Ovary (tissue), 7 donors: ENCODE measurements at regions not wholly inside any gene's neighbourhood (a gene's known extent, or its start where the extent isn't known, plus 50 kb on each side); places are given as distances from the start of the nearest gene placed in this dataset.

Experiments used
- DNase-seq, 5 donors: peaks; one replicate each; pipeline ENCODE4 v3.0.0-alpha.2; 2019 to 2020
- H3K27ac ChIP-seq, 2 donors: fragments of 200-600 bp; one replicate each; pipeline versions ENCODE4 v1.5.1 to v1.8.0; 2019 to 2022
- H3K27me3 ChIP-seq: fragments of 200-600 bp; one replicate; pipeline ENCODE4 v1.8.0; 2022
- H3K36me3 ChIP-seq: fragments of 200-600 bp; sonication (generic); one replicate; pipeline ENCODE4 v1.5.1; 2019
- H3K4me1 ChIP-seq: one replicate; pipeline ENCODE4 v1.8.1; 2013; ENCODE audit warnings: mild to moderate bottlenecking, moderate library complexity; ENCODE audit not compliant: insufficient read depth
- H3K4me3 ChIP-seq: fragments of 200-600 bp; sonication (generic); one replicate; pipeline ENCODE4 v1.5.1; 2017
- H3K9me3 ChIP-seq, 2 donors: fragments of 200-600 bp in 1 of 2; sonication (generic) in 1 of 2; one replicate each; pipeline versions ENCODE4 v1.5.1 to v1.8.1; 2013 to 2019; ENCODE audit warnings: mild to moderate bottlenecking in 1 of 2, moderate library complexity in 1 of 2
- CTCF ChIP-seq, 3 donors: fragments of 450-650 bp in 2 of 3; fragments of 200-600 bp in 1 of 3; IDR thresholded peaks; one replicate each; pipeline versions ENCODE4 v1.5.1 to v1.8.0; 2016 to 2022; ENCODE audit warnings: antibody characterized with exemption in 3 of 3, mild to moderate bottlenecking in 1 of 3
- EP300 ChIP-seq: sonication (generic); formaldehyde crosslinking; IDR thresholded peaks from one replicate; pipeline ENCODE4 v1.6.1; 2017; ENCODE audit warnings: antibody characterized with exemption
- POLR2A ChIP-seq: fragments of 450-650 bp; IDR thresholded peaks from one replicate; pipeline ENCODE4 v1.6.1; 2017; ENCODE audit warnings: antibody characterized with exemption, mild to moderate bottlenecking, moderate library complexity
- WGBS, 3 donors: extraction: QIAGEN DNeasy Blood & Tissue Kit in 1 of 3; methylation state at CpG; one replicate each; pipeline versions ENCODE4 v1.1.5 to v1.1.7; 2013 to 2017; 5-methylcytosine and 5-hydroxymethylcytosine counted together
- intact Hi-C, 4 donors: fragments of 100-400 bp; cut with DNase I; formaldehyde crosslinking; loops; one replicate each; pipeline versions ENCODE4 v1.11.0 to v1.15.1; 2022 to 2023
- donor health status: DM: no; HTN: no; CAD: no; lungs with moderate emphysema.
- donor health status: DM: no; HTN: no; CAD: no.
- donor health status: Bipolar disorder and iron deficiency.
- donor health status: DM: no; HTN: no; CAD: no.
- donor health status: DM: yes; HTN: yes; CAD: no.

- 69 to 84% (median 70%) methylated on average over 6 of the region's 6 CpGs for WGBS, 3 donors
- Histone ChIP-seq H3K27me3 (no peaks in the 10 kb centered on the region), H3K36me3 (no peaks in the 10 kb centered on the region), H3K9me3 (peaks cover 0 to 4% of the 10 kb centered on the region in 2 donors), H3K4me1 (no peaks in the 10 kb centered on the region), H3K27ac (no peak overlapping the region), H3K4me3 (no peak overlapping the region)
- intact Hi-C loops: no loop called here
- no peak for DNase-seq
- TF ChIP-seq POLR2A: no peak
- no peak for TF ChIP-seq CTCF (IDR thresholded peaks at IDR 0.05)
- no peak for TF ChIP-seq EP300
Observed at GRCh38 chr3:99071096-99071495, 169.6 kb upstream of the DCBLD2 start.

DNA sequence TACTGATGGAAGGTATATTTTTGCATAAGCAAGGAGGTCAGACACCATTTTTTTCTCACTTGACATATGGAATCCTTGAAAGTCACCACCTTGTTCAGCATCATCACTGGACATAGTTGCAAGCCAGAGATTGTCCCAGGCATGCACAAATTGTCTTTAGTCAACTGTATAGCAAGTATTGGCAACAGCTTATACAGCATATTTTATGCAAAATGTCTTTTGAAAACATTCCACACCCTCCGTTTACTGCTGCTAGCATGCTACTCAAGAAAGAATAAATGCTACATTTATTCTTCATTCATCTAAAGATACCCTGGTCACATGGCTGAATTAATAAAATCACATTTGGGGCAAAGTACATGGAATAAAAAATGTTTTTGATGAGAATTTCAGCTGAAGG, 168.5 kb upstream of the DCBLD2 start:
- Histone ChIP-seq H3K9me3 (peaks cover 0 to 4% of the 10 kb centered on the region in 2 donors), H3K27ac (no peak overlapping the region), H3K4me3 (no peak overlapping the region), H3K27me3 (no peaks in the 10 kb centered on the region), H3K36me3 (no peaks in the 10 kb centered on the region), H3K4me1 (no peaks in the 10 kb centered on the region)
- no peak for TF ChIP-seq EP300
- TF ChIP-seq POLR2A: no peak
- no peak for TF ChIP-seq CTCF (IDR thresholded peaks at IDR 0.05)
- 61 to 76% (median 67%) methylated on average over 1 of the region's 1 CpG for WGBS, 3 donors
- no peak for DNase-seq
- intact Hi-C loops: no loop called here

GRCh38 chr3:99066863-99067262, 165.4 kb upstream of the DCBLD2 start:
- H3K27me3 ChIP-seq: no peaks in the 10 kb centered on the region
- H3K4me1 ChIP-seq: no peaks in the 10 kb centered on the region
- intact Hi-C loops: no loop called here
- H3K36me3 ChIP-seq: no peaks in the 10 kb centered on the region
- no peaks in the 10 kb centered on the region for H3K9me3 ChIP-seq
- no peak overlapping the region for H3K27ac ChIP-seq
- H3K4me3 ChIP-seq: no peak overlapping the region
- DNase-seq: no peak
- 76 to 82% (median 82%) methylated on average over 4 of the region's 4 CpGs for WGBS, 3 donors
- no peak for TF ChIP-seq POLR2A
- no peak for TF ChIP-seq EP300
- TF ChIP-seq CTCF (IDR thresholded peaks at IDR 0.05): no peak

DNA sequence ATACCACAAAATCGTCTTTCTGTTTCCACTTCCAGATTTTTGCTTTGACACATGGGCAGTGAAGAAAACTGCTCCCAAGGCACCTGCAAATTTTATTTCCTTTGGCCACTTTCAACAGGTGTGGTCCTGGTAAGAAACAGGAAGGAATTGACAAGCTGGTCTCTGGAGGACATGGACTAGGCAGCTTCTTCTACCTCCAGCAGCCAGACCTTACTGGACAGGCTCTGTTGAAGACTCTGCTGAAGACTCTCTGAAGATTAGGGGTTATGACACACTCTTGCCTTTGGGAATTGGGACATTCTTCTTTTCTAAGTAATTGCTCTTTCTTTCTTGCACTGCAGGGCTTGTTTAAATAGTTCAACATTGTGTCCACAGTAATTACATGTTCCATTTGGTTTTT, 147.7 kb upstream of the DCBLD2 start:
- DNase-seq: no peak
- Histone ChIP-seq H3K27me3 (no peaks in the 10 kb centered on the region), H3K27ac (no peak overlapping the region), H3K4me3 (no peak overlapping the region), H3K9me3 (no peaks in the 10 kb centered on the region), H3K4me1 (no peaks in the 10 kb centered on the region), H3K36me3 (no peaks in the 10 kb centered on the region)
- TF ChIP-seq POLR2A: no peak
- TF ChIP-seq CTCF (IDR thresholded peaks at IDR 0.05): no peak
- no peak for TF ChIP-seq EP300
- intact Hi-C loops: no loop called here
- WGBS, 3 donors: 63 to 73% (median 71%) methylated on average over 1 of the region's 1 CpG

DNA sequence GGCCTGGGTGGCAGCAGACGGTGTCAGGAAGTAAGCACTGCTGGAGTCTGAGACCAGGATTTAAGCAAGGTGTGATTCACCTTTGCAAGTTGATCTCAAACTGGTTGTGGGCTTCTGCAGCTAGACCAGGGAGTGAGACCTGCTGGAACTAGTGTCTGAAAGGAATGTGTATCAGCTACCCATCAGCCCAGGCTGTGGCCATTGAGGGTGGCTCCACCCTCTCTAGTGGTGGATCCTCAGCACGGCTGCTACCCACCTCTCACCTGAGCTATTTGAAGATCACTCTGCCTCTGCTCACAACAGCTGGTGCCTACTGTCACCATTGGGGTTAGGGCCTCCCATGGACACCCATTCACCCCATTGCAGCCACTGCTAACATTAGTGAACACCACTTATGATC, 140.3 kb upstream of the DCBLD2 start:
- H3K36me3 ChIP-seq: no peaks in the 10 kb centered on the region
- no peaks in the 10 kb centered on the region for H3K27me3 ChIP-seq
- H3K4me1 ChIP-seq: no peaks in the 10 kb centered on the region
- H3K9me3 ChIP-seq: no peaks in the 10 kb centered on the region
- DNase-seq: no peak
- no peak for TF ChIP-seq CTCF (IDR thresholded peaks at IDR 0.05)
- TF ChIP-seq EP300: no peak
- TF ChIP-seq POLR2A: no peak
- intact Hi-C loops: no loop called here
- no peak overlapping the region for H3K4me3 ChIP-seq
- 60 to 88% (median 84%) methylated on average over 2 of the region's 2 CpGs for WGBS, 3 donors
- H3K27ac ChIP-seq: no peak overlapping the region
